Ammon's horn (tissue), 1 donor: ENCODE measurements at regions not wholly inside any gene's neighbourhood (a gene's known extent, or its start where the extent isn't known, plus 50 kb on each side); places are given as distances from the start of the nearest gene placed in this dataset.

Experiments used
- DNase-seq: peaks from one replicate; pipeline ENCODE4 v3.0.0-alpha.2; 2016; ENCODE audit warnings: low spot score

GRCh38 chr5:3043600-3043999 is 292.1 kb upstream of the IRX2 start:
- no peak for DNase-seq

- no peak for DNase-seq
Measured at GRCh38 chr5:3041001-3041400, 289.5 kb upstream of the IRX2 start.

GRCh38 chr5:3036041-3036788 is 284.7 kb upstream of the IRX2 start:
- no peak for DNase-seq

- no peak for DNase-seq
Measured at GRCh38 chr5:3035452-3035851, 284.0 kb upstream of the IRX2 start.

- DNase-seq: no peak
Measured at GRCh38 chr5:3034881-3035280, 283.4 kb upstream of the IRX2 start.

GRCh38 chr5:3034449-3034848 is 283.0 kb upstream of the IRX2 start:
- DNase-seq: no peak

GRCh38 chr5:3033033-3033755 is 281.7 kb upstream of the IRX2 start:
- no peak for DNase-seq

GRCh38 chr5:3032513-3032912 is 281.0 kb upstream of the IRX2 start:
- DNase-seq: no peak

- DNase-seq: no peak
Measured at GRCh38 chr5:3031733-3032378, 280.4 kb upstream of the IRX2 start.

- DNase-seq: no peak
Measured at GRCh38 chr5:3030511-3031165, 279.2 kb upstream of the IRX2 start.

GRCh38 chr5:3029396-3029795 is 277.9 kb upstream of the IRX2 start:
- DNase-seq: no peak

- DNase-seq: no peak
Measured at GRCh38 chr5:3027866-3028635, 276.6 kb upstream of the IRX2 start.

GRCh38 chr5:3027185-3027865 is 275.8 kb upstream of the IRX2 start:
- no peak for DNase-seq

GRCh38 chr5:3026651-3027050 is 275.2 kb upstream of the IRX2 start:
- no peak for DNase-seq

GRCh38 chr5:3026099-3026498 is 274.6 kb upstream of the IRX2 start:
- DNase-seq: no peak

- DNase-seq: no peak
Measured at GRCh38 chr5:3025392-3025791, 273.9 kb upstream of the IRX2 start.

GRCh38 chr5:3024976-3025375 is 273.5 kb upstream of the IRX2 start:
- no peak for DNase-seq

- no peak for DNase-seq
Measured at GRCh38 chr5:3024554-3024953, 273.1 kb upstream of the IRX2 start.

- DNase-seq: no peak
Measured at GRCh38 chr5:3024126-3024525, 272.6 kb upstream of the IRX2 start.

GRCh38 chr5:3023656-3024055 is 272.2 kb upstream of the IRX2 start:
- no peak for DNase-seq

GRCh38 chr5:3022665-3023064 is 271.2 kb upstream of the IRX2 start:
- no peak for DNase-seq
